CD14-positive monocyte (primary cell): ENCODE measurements at regions not wholly inside any gene's neighbourhood (a gene's known extent, or its start where the extent isn't known, plus 50 kb on each side); places are given as distances from the start of the nearest gene placed in this dataset.

Experiments used
- DNase-seq, 3 donors: peaks; one replicate each; pipeline ENCODE4 v3.0.0-alpha.2; 2011 to 2022
- H2AFZ ChIP-seq: 2 replicates; pipeline ENCODE4 v1.6.0; 2012; ENCODE audit warnings: mild to moderate bottlenecking, low read depth, low read length, inconsistent platforms; ENCODE audit not compliant: insufficient read depth, poor library complexity, severe bottlenecking
- H3K27ac ChIP-seq, 2 donors: 1 replicate in 1 of 2; 2 replicates in 1 of 2; pipeline ENCODE4 v1.5.1; 2012 to 2013; ENCODE audit warnings: low read length in 2 of 2, control low read depth in 1 of 2, inconsistent platforms in 1 of 2, low read depth in 1 of 2, mild to moderate bottlenecking in 1 of 2
- H3K27me3 ChIP-seq, 2 donors: one replicate each; pipeline versions ENCODE4 v1.6.0 to v1.6.1; 2011 to 2013; ENCODE audit warnings: low read length in 2 of 2; ENCODE audit not compliant: control insufficient read depth in 2 of 2, insufficient read depth in 2 of 2
- H3K36me3 ChIP-seq, 2 donors: replicated peaks in 1 of 2; 1 replicate in 1 of 2; 2 replicates in 1 of 2; pipeline versions ENCODE4 v1.5.1 to v1.6.1; 2012 to 2013; ENCODE audit warnings: low read length in 2 of 2, control low read depth in 1 of 2, inconsistent platforms in 1 of 2, mild to moderate bottlenecking in 1 of 2; ENCODE audit not compliant: insufficient read depth in 2 of 2, control insufficient read depth in 1 of 2
- H3K4me1 ChIP-seq, 2 donors: 1 replicate in 1 of 2; 2 replicates in 1 of 2; pipeline versions ENCODE4 v1.5.1 to v1.6.1; 2012 to 2013; ENCODE audit warnings: low read length in 2 of 2, control low read depth in 1 of 2, inconsistent platforms in 1 of 2, mild to moderate bottlenecking in 1 of 2, moderate library complexity in 1 of 2; ENCODE audit not compliant: insufficient read depth in 2 of 2, control insufficient read depth in 1 of 2
- H3K4me2 ChIP-seq: replicated peaks from 2 replicates; pipeline ENCODE3; 2012; ENCODE audit warnings: low read length, moderate library complexity, mild to moderate bottlenecking; ENCODE audit not compliant: poor library complexity, severe bottlenecking; ENCODE audit errors: extremely low read depth
- H3K4me3 ChIP-seq, 3 experiments: fragments of 200-600 bp in 1 of 3; sonication (generic) in 1 of 3; replicated peaks in 1 of 3; 1 replicate in 2 of 3; 2 replicates in 1 of 3; pipeline ENCODE4 v1.5.1; 2011 to 2013; ENCODE audit warnings: low read length in 3 of 3, mild to moderate bottlenecking in 3 of 3, control low read depth in 2 of 3, low read depth in 2 of 3, inconsistent platforms in 1 of 3, moderate library complexity in 1 of 3
- H3K79me2 ChIP-seq: 2 replicates; pipeline ENCODE4 v1.6.0; 2012; ENCODE audit warnings: mild to moderate bottlenecking, control low read depth, inconsistent platforms, low read length, moderate library complexity; ENCODE audit not compliant: insufficient read depth
- H3K9ac ChIP-seq: 2 replicates; pipeline ENCODE4 v1.6.0; 2017; ENCODE audit warnings: low read length, mild to moderate bottlenecking; ENCODE audit not compliant: insufficient read depth, poor library complexity, severe bottlenecking
- H3K9me3 ChIP-seq, 2 donors: replicated peaks in 1 of 2; 1 replicate in 1 of 2; 2 replicates in 1 of 2; pipeline versions ENCODE4 v1.5.1 to v1.6.1; 2012 to 2013; ENCODE audit warnings: low read length in 2 of 2, control low read depth in 1 of 2; ENCODE audit not compliant: control insufficient read depth in 1 of 2, insufficient read depth in 1 of 2
- H4K20me1 ChIP-seq: 2 replicates; pipeline ENCODE4 v1.6.0; 2012; ENCODE audit warnings: mild to moderate bottlenecking, low read length, control low read depth, moderate library complexity; ENCODE audit not compliant: insufficient read depth
- H3K27ac Mint-ChIP-seq, 7 donors: one replicate each; pipeline ENCODE4 v1.8.0; 2020; ENCODE audit warnings: mild to moderate bottlenecking in 7 of 7, mixed read lengths in 7 of 7, moderate library complexity in 6 of 7, inconsistent platforms in 2 of 7
- H3K27me3 Mint-ChIP-seq, 3 donors: one replicate each; pipeline ENCODE4 v1.8.0; 2021 to 2022; ENCODE audit warnings: low read depth in 3 of 3, mild to moderate bottlenecking in 3 of 3, mixed read lengths in 3 of 3, moderate library complexity in 3 of 3, inconsistent platforms in 1 of 3
- H3K36me3 Mint-ChIP-seq, 2 donors: one replicate each; pipeline ENCODE4 v1.8.0; 2020; ENCODE audit warnings: mixed read lengths in 2 of 2, inconsistent platforms in 1 of 2, mild to moderate bottlenecking in 1 of 2
- H3K4me1 Mint-ChIP-seq: one replicate; pipeline ENCODE4 v1.8.0; 2020; ENCODE audit warnings: mild to moderate bottlenecking, mixed read lengths
- H3K4me3 Mint-ChIP-seq, 2 donors: one replicate each; pipeline ENCODE4 v1.8.0; 2020; ENCODE audit warnings: mild to moderate bottlenecking in 2 of 2, mixed read lengths in 2 of 2, moderate library complexity in 1 of 2
- H3K9me3 Mint-ChIP-seq, 7 donors: one replicate each; pipeline ENCODE4 v1.8.0; 2020 to 2022; ENCODE audit warnings: mixed read lengths in 7 of 7, mild to moderate bottlenecking in 6 of 7, moderate library complexity in 6 of 7, inconsistent platforms in 2 of 7
- WGBS: methylation state at CpG from one replicate; pipeline ENCODE4 v1.1.5; 2013; ENCODE audit warnings: missing lambda C conversion rate; ENCODE audit not compliant: insufficient coverage; 5-methylcytosine and 5-hydroxymethylcytosine counted together
- intact Hi-C, 2 donors: fragments of 100-400 bp; cut with micrococcal nuclease; formaldehyde crosslinking; loops; one replicate each; pipeline versions ENCODE4 v1.15.0 to v1.15.1; 2023
- TF ChIP-seq, protein P1 (sequence below): fragments of 200-600 bp; IDR thresholded peaks from one replicate; pipeline ENCODE4 v1.8.0; 2022; ENCODE audit warnings: antibody characterized with exemption, mild to moderate bottlenecking

DNA sequence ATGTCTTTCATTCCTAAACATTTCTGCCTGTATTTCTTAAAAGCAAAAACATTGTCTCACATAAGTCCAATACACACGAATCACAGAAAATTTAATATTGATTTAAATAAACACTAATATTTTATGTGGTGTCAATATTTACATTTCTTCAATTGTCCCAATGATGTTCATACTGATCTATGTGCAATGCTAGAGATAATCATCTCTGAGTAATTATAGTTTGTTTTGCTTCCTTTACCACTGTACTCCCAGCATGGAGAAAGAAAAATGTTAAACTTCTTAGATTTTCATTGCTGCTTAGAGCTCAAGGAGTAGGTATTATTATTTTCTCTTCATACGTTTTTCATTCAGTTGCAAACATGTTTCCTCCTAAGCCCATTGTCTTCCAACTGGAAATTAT is 434.2 kb upstream of the PRR20A start:
- no peaks in the 10 kb centered on the region for H3K9me3 ChIP-seq
- no peaks in the 10 kb centered on the region for H3K4me1 ChIP-seq
- WGBS = no CpG with 5 or more reads among the region's 2 CpGs
- intact Hi-C loops = no loop called here
- no peak overlapping the region for H2AFZ ChIP-seq
- no peak overlapping the region for H3K4me3 Mint-ChIP-seq
- TF ChIP-seq, protein P1, sequence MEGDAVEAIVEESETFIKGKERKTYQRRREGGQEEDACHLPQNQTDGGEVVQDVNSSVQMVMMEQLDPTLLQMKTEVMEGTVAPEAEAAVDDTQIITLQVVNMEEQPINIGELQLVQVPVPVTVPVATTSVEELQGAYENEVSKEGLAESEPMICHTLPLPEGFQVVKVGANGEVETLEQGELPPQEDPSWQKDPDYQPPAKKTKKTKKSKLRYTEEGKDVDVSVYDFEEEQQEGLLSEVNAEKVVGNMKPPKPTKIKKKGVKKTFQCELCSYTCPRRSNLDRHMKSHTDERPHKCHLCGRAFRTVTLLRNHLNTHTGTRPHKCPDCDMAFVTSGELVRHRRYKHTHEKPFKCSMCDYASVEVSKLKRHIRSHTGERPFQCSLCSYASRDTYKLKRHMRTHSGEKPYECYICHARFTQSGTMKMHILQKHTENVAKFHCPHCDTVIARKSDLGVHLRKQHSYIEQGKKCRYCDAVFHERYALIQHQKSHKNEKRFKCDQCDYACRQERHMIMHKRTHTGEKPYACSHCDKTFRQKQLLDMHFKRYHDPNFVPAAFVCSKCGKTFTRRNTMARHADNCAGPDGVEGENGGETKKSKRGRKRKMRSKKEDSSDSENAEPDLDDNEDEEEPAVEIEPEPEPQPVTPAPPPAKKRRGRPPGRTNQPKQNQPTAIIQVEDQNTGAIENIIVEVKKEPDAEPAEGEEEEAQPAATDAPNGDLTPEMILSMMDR = no peak
- H3K27me3 Mint-ChIP-seq = no peaks in the 10 kb centered on the region
- no peak overlapping the region for H3K4me3 ChIP-seq
- peaks cover 0 to 3% (median 0%) of the 10 kb centered on the region in 7 donors for H3K9me3 Mint-ChIP-seq
- no peaks in the 10 kb centered on the region for H3K79me2 ChIP-seq
- no peaks in the 10 kb centered on the region for H3K4me1 Mint-ChIP-seq
- H3K4me2 ChIP-seq = no peak overlapping the region
- no peak for DNase-seq
- no peaks in the 10 kb centered on the region for H4K20me1 ChIP-seq
- H3K36me3 ChIP-seq = no peaks in the 10 kb centered on the region
- no peaks in the 10 kb centered on the region for H3K36me3 Mint-ChIP-seq
- H3K27ac ChIP-seq = no peak overlapping the region
- H3K9ac ChIP-seq = no peak overlapping the region
- no peak overlapping the region for H3K27ac Mint-ChIP-seq
- no peaks in the 10 kb centered on the region for H3K27me3 ChIP-seq

DNA sequence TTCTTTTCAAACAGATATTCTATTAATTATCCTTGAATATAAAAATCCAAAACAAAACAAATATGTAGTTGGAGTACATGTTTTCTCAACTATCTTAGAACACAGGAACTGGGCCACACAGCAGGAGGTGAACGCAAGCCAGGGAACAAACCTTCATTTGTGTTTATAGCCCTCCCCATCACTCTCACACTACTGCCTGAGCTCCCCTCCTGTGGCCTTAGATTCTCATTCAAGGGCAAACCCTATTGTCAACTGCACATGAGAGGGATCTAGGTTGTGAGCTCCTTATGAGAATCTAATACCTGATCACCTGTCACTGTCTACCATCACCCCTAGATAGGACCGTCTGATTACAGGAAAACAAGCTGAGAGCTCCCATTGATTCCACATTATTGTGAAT is 427.1 kb upstream of the PRR20A start:
- no peak overlapping the region for H3K4me2 ChIP-seq
- H3K4me3 ChIP-seq = no peak overlapping the region
- intact Hi-C loops = no loop called here
- Mint-ChIP-seq H3K27me3 (no peaks in the 10 kb centered on the region), H3K36me3 (no peaks in the 10 kb centered on the region), H3K4me1 (no peaks in the 10 kb centered on the region), H3K27ac (no peak overlapping the region), H3K4me3 (no peak overlapping the region), H3K9me3 (no peaks in the 10 kb centered on the region)
- H2AFZ ChIP-seq = no peak overlapping the region
- no CpG with 5 or more reads among the region's 2 CpGs for WGBS
- H3K79me2 ChIP-seq = no peaks in the 10 kb centered on the region
- no peaks in the 10 kb centered on the region for H3K4me1 ChIP-seq
- no peaks in the 10 kb centered on the region for H3K36me3 ChIP-seq
- H3K27ac ChIP-seq = no peak overlapping the region
- DNase-seq = no peak
- no peaks in the 10 kb centered on the region for H4K20me1 ChIP-seq
- H3K9ac ChIP-seq = no peak overlapping the region
- no peaks in the 10 kb centered on the region for H3K9me3 ChIP-seq
- no peaks in the 10 kb centered on the region for H3K27me3 ChIP-seq
- TF ChIP-seq, protein P1 = no peak
